HCT116 (cell line): ENCODE measurements at regions not wholly inside any gene's neighbourhood (a gene's known extent, or its start where the extent isn't known, plus 50 kb on each side); places are given as distances from the start of the nearest gene placed in this dataset.
A peak's percentile ranks its signal among the peaks of the same experiment; 100 is the strongest.

Experiments
- ATAC-seq: fragments of 200-7000 bp; cut with Tn5 transposase; 2 replicates; pipeline ENCODE4 v1.9.1; 2020; ENCODE audit warnings: mild to moderate bottlenecking, moderate library complexity
- BruUV-seq: library from RNA; stranded (reverse); fragments of 400-500 nt; replicated peaks from 2 replicates; lab custom pipeline; 2021; lab: Mats Ljungman, UMichigan
- CTCF ChIA-PET: fragments of 300-600 bp; sonication (Branson Sonifier 250); formaldehyde crosslinking; loops from one replicate; lab custom pipeline; 2021; ENCODE audit warnings: antibody characterized with exemption; lab: Charles Lee
- POLR2A ChIA-PET: fragments of 300-600, 350-600 bp; sonication (Branson Sonifier 250); formaldehyde crosslinking; loops from one replicate; lab custom pipeline; 2021; ENCODE audit warnings: antibody characterized with exemption; lab: Charles Lee
- RAD21 ChIA-PET, 2 experiments: fragments of 300-600 bp; sonication (Branson Sonifier 250); formaldehyde crosslinking; loops; one replicate each; lab custom pipeline; 2023; ENCODE audit warnings: low total read pairs in 2 of 2; ENCODE audit not compliant: uncharacterized antibody in 2 of 2, unreplicated experiment in 2 of 2, low non-redundant PET in 1 of 2; lab: Charles Lee
- DNase-seq: peaks from one replicate; pipeline ENCODE4 v3.0.0-alpha.2; 2010; ENCODE audit warnings: low read depth, low spot score
- H2AFZ ChIP-seq: fragments of 200-600 bp; shearing (Covaris generic), sonication (generic); 2 replicates; pipeline ENCODE4 v1.6.1; 2017; ENCODE audit warnings: low read depth, mixed run types, mixed read lengths, antibody characterized with exemption, low read length; ENCODE audit not compliant: poor library complexity, severe bottlenecking
- H3K27ac ChIP-seq: 2 replicates; pipeline ENCODE4 v1.5.1; 2012; ENCODE audit warnings: low read depth, low read length
- H3K27me3 ChIP-seq: fragments of 200-600 bp; sonication (generic); 2 replicates; pipeline ENCODE4 v1.6.1; 2016; ENCODE audit warnings: mixed run types, low read length, mixed read lengths; ENCODE audit not compliant: insufficient read depth
- H3K36me3 ChIP-seq, 2 experiments: fragments of 200-500 bp in 1 of 2; fragments of 200-600 bp in 1 of 2; sonication (Bioruptor generic) in 1 of 2; sonication (generic) in 1 of 2; 2 replicates each; pipeline versions ENCODE4 v1.5.1 to v1.6.1; 2014 to 2016; ENCODE audit warnings: low read length in 2 of 2, inconsistent platforms in 1 of 2, mixed read lengths in 1 of 2, mixed run types in 1 of 2; ENCODE audit not compliant: insufficient read depth in 2 of 2, control insufficient read depth in 1 of 2
- H3K4me1 ChIP-seq, 2 experiments: fragments of 200-600 bp in 1 of 2; sonication (generic) in 1 of 2; 2 replicates each; pipeline versions ENCODE4 v1.5.1 to v1.6.1; 2012 to 2017; ENCODE audit warnings: low read length in 2 of 2, inconsistent platforms in 1 of 2, mild to moderate bottlenecking in 1 of 2, mixed read lengths in 1 of 2, mixed run types in 1 of 2, moderate library complexity in 1 of 2; ENCODE audit not compliant: insufficient read depth in 2 of 2, control insufficient read depth in 1 of 2
- H3K4me2 ChIP-seq: fragments of 200-600 bp; sonication (generic); 2 replicates; pipeline ENCODE4 v1.6.1; 2017; ENCODE audit warnings: mixed run types, low read length, mixed read lengths
- H3K4me3 ChIP-seq, 2 experiments: fragments of 200-600 bp in 1 of 2; sonication (generic) in 1 of 2; replicated peaks in 1 of 2; 2 replicates each; pipeline ENCODE4 v1.5.1; 2011 to 2016; ENCODE audit warnings: low read length in 2 of 2, control low read depth in 1 of 2, low read depth in 1 of 2, mild to moderate bottlenecking in 1 of 2, mixed read lengths in 1 of 2, mixed run types in 1 of 2
- H3K79me2 ChIP-seq: fragments of 200-600 bp; sonication (generic); 2 replicates; pipeline ENCODE4 v1.6.1; 2017; ENCODE audit warnings: mild to moderate bottlenecking, mixed run types, low read length, moderate library complexity, mixed read lengths; ENCODE audit not compliant: insufficient read depth
- H3K9ac ChIP-seq: fragments of 200-600 bp; sonication (generic); 2 replicates; pipeline ENCODE4 v1.6.1; 2016; ENCODE audit warnings: low read length, mixed read lengths
- H3K9me2 ChIP-seq: fragments of 200-600 bp; sonication (generic), shearing (Covaris generic); 2 replicates; pipeline ENCODE4 v1.6.1; 2017; ENCODE audit warnings: mixed run types, mild to moderate bottlenecking, moderate library complexity; ENCODE audit not compliant: insufficient read depth
- H3K9me3 ChIP-seq, 2 experiments: fragments of 200-500 bp in 1 of 2; fragments of 200-600 bp in 1 of 2; sonication (Bioruptor generic) in 1 of 2; sonication (generic) in 1 of 2; 2 replicates each; pipeline ENCODE4 v1.6.1; 2014 to 2017; ENCODE audit warnings: low read length in 2 of 2, mixed read lengths in 2 of 2, inconsistent platforms in 1 of 2, low read depth in 1 of 2, mild to moderate bottlenecking in 1 of 2, mixed run types in 1 of 2, moderate library complexity in 1 of 2; ENCODE audit not compliant: control insufficient read depth in 1 of 2, insufficient read depth in 1 of 2
- H4K20me1 ChIP-seq: fragments of 200-600 bp; sonication (generic), shearing (Covaris generic); 2 replicates; pipeline ENCODE4 v1.6.1; 2017; ENCODE audit warnings: mixed run types, mild to moderate bottlenecking, moderate library complexity; ENCODE audit not compliant: insufficient read depth
- EGR1 ChIP-seq: IDR thresholded peaks from 2 replicates; pipeline ENCODE4 v1.6.1; 2012; ENCODE audit warnings: low read depth
- POLR2A ChIP-seq: IDR thresholded peaks from 2 replicates; pipeline ENCODE4 v1.7.0; 2011; ENCODE audit warnings: borderline replicate concordance; ENCODE audit not compliant: insufficient read depth, insufficient read length; ENCODE audit errors: extremely low read depth
- POLR2AphosphoS5 ChIP-seq: IDR thresholded peaks from 2 replicates; pipeline ENCODE4 v1.6.1; 2011; ENCODE audit warnings: mild to moderate bottlenecking, low read depth, low read length, moderate library complexity
- RAD21 ChIP-seq: IDR thresholded peaks from 2 replicates; pipeline ENCODE4 v1.6.1; 2012; ENCODE audit warnings: low read depth, mild to moderate bottlenecking
- SP1 ChIP-seq: IDR thresholded peaks from 2 replicates; pipeline ENCODE4 v1.6.1; 2012; ENCODE audit warnings: low read depth
- TCF7L2 ChIP-seq: IDR thresholded peaks from 2 replicates; pipeline ENCODE4 v1.7.0; 2011; ENCODE audit warnings: borderline replicate concordance, inconsistent platforms; ENCODE audit not compliant: insufficient read depth, insufficient read length; ENCODE audit errors: extremely low read depth
- intact Hi-C: fragments of 100-400 bp; cut with micrococcal nuclease; formaldehyde crosslinking; loops from 2 replicates; pipeline ENCODE4 v1.10.0; 2022
- TF ChIP-seq, protein P1 (sequence below), 3 experiments: fragments of 200-600 bp in 1 of 3; sonication (generic) in 1 of 3; IDR thresholded peaks in 2 of 3; conservative IDR thresholded peaks in 1 of 3; 2 replicates each; pipeline ENCODE4 v1.5.1; 2012 to 2017; ENCODE audit warnings: low read depth in 2 of 3, low read length in 2 of 3, antibody characterized with exemption in 1 of 3, borderline replicate concordance in 1 of 3, control low read depth in 1 of 3, mild to moderate bottlenecking in 1 of 3, mixed read lengths in 1 of 3, mixed run types in 1 of 3, moderate library complexity in 1 of 3; ENCODE audit not compliant: insufficient read depth in 1 of 3

- TF ChIP-seq TCF7L2: no peak
- TF ChIP-seq POLR2AphosphoS5: no peak
- TF ChIP-seq, all 23 proteins: peak for 0
- Histone ChIP-seq H3K4me1 (no peaks in the 10 kb centered on the region), H3K9me3 (no peaks in the 10 kb centered on the region), H3K79me2 (no peaks in the 10 kb centered on the region), H3K9me2 (no peaks in the 10 kb centered on the region), H3K4me3 (no peak overlapping the region), H3K27ac (no peak overlapping the region), H3K27me3 (no peaks in the 10 kb centered on the region), H4K20me1 (no peaks in the 10 kb centered on the region), H3K36me3 (no peaks in the 10 kb centered on the region), H3K4me2 (no peak overlapping the region), H2AFZ (no peak overlapping the region), H3K9ac (no peak overlapping the region)
- no peak for DNase-seq
- ChIA-PET CTCF (interaction anchor here (1.1 kb wide), 1 partner anchor 284 kb away, joined by 3 read pairs; no protein-coding TSS in a partner anchor), RAD21 (no interaction called here), POLR2A (no interaction called here)
- ATAC-seq: no peak
- no TSS peak for BruUV-seq
- intact Hi-C loops: loop anchor here (5.0 to 10.0 kb wide), 2 partner anchors 769 to 912 kb away; no protein-coding TSS in a partner anchor
Measured at GRCh38 chr5:101393795-101394450, 490.8 kb upstream of the ST8SIA4 start.

DNA sequence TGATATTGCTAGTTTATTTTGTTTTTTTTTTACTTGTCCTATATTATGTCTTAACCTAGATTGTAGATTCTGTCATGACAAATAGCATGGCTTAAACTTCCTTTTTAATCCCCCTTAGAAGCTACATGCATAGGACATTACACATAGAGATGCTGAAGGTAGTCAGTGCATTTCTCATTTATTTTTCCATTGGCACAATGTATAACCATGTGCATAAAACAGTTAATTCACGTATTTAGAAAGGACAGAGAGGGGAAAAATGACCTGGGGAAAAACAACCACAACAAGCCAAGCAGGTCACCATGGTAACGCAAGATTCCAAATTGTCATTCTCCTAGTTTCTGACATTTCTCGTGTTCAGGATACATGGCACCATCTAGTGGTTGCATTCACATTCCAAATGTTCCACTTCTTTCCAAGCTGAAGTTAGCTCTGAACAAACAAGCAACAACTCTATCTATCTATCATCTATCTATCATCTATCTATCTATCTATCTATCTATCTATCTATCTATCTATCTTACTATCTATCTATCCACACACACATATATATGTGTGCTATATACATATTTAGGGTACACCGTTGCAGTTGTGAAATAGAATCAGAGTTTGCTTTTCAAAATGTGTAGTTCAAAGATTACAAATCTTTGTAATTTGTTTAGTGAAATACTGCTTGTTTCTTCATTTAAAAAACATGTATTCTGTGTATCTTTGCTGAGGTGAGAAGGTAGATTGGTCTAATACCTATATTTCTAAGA lies 487.2 kb upstream of the ST8SIA4 start:
- Histone ChIP-seq H3K9ac (no peak overlapping the region), H3K27me3 (no peaks in the 10 kb centered on the region), H3K4me3 (no peak overlapping the region), H3K9me2 (no peaks in the 10 kb centered on the region), H3K9me3 (no peaks in the 10 kb centered on the region), H3K4me1 (no peaks in the 10 kb centered on the region), H4K20me1 (no peaks in the 10 kb centered on the region), H3K27ac (no peak overlapping the region), H3K36me3 (no peaks in the 10 kb centered on the region), H2AFZ (peak overlapping the region; percentile 9), H3K79me2 (no peaks in the 10 kb centered on the region), H3K4me2 (no peak overlapping the region)
- no TSS peak for BruUV-seq
- intact Hi-C loops: loop anchor here (2.0 to 10.0 kb wide), 3 partner anchors 616 to 908 kb away; no protein-coding TSS in a partner anchor
- CTCF ChIA-PET: interaction anchor here (1.0 to 1.8 kb wide), 9 partner anchors 20 to 912 kb away, joined by 3 to 14 read pairs (median 3); no protein-coding TSS in a partner anchor
- ATAC-seq: peak; percentile 69
- peak; percentile 57 for DNase-seq
- POLR2A ChIA-PET: no interaction called here
- TF ChIP-seq EGR1 (no peak), POLR2A (no peak), SP1 (no peak), RAD21 (peak; percentile 74)
- TF ChIP-seq, protein P1, sequence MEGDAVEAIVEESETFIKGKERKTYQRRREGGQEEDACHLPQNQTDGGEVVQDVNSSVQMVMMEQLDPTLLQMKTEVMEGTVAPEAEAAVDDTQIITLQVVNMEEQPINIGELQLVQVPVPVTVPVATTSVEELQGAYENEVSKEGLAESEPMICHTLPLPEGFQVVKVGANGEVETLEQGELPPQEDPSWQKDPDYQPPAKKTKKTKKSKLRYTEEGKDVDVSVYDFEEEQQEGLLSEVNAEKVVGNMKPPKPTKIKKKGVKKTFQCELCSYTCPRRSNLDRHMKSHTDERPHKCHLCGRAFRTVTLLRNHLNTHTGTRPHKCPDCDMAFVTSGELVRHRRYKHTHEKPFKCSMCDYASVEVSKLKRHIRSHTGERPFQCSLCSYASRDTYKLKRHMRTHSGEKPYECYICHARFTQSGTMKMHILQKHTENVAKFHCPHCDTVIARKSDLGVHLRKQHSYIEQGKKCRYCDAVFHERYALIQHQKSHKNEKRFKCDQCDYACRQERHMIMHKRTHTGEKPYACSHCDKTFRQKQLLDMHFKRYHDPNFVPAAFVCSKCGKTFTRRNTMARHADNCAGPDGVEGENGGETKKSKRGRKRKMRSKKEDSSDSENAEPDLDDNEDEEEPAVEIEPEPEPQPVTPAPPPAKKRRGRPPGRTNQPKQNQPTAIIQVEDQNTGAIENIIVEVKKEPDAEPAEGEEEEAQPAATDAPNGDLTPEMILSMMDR (IDR thresholded peaks at IDR 0.05 in 2 of 3, conservative IDR thresholded peaks at IDR 0.05 in 1 of 3; ENCODE audit: borderline replicate concordance in 1 of 3, insufficient read depth in 1 of 3, low read depth in 2 of 3, low read length in 2 of 3): peak; percentile 31 to 73 (median 58); a peak in 5 of 6 replicates
- RAD21 ChIA-PET: interaction anchor here (1.2 to 1.8 kb wide), 2 partner anchors 615 to 616 kb away, joined by 4 to 5 read pairs; no protein-coding TSS in a partner anchor
